Activated CD4-positive, alpha-beta T cell treated with anti-CD3 and anti-CD28 coated beads, Interleukin-2, amount 10 ng/mL, durations not matched to agents 7 days and 5 days (primary cell): ENCODE measurements at regions not wholly inside any gene's neighbourhood (a gene's known extent, or its start where the extent isn't known, plus 50 kb on each side); places are given as distances from the start of the nearest gene placed in this dataset.

Experiments used
- CTCF ChIA-PET: fragments of 350-600 bp; sonication (Branson Sonifier 250); formaldehyde crosslinking; loops from one replicate; lab custom pipeline; 2021; ENCODE audit warnings: antibody characterized with exemption; lab: Charles Lee
- POLR2A ChIA-PET: fragments of 350-600 bp; sonication (Branson Sonifier 250); formaldehyde crosslinking; loops from one replicate; lab custom pipeline; 2021; ENCODE audit warnings: antibody characterized with exemption; lab: Charles Lee
- DNase-seq: peaks from one replicate; pipeline ENCODE4 v3.0.0-alpha.2; 2020
- H3K27ac Mint-ChIP-seq: one replicate; pipeline ENCODE4 v1.8.0; 2021; ENCODE audit warnings: mild to moderate bottlenecking, moderate library complexity, mixed read lengths
- H3K27me3 Mint-ChIP-seq: one replicate; pipeline ENCODE4 v1.8.0; 2021; ENCODE audit warnings: mixed read lengths
- H3K36me3 Mint-ChIP-seq: one replicate; pipeline ENCODE4 v1.8.0; 2021; ENCODE audit warnings: low read depth, mixed read lengths
- H3K4me1 Mint-ChIP-seq: one replicate; pipeline ENCODE4 v1.8.0; 2021; ENCODE audit warnings: mixed read lengths
- H3K4me3 Mint-ChIP-seq: one replicate; pipeline ENCODE4 v1.8.0; 2021; ENCODE audit warnings: mild to moderate bottlenecking, moderate library complexity, mixed read lengths
- H3K9me3 Mint-ChIP-seq: one replicate; pipeline ENCODE4 v1.8.0; 2021; ENCODE audit warnings: mixed read lengths

DNA sequence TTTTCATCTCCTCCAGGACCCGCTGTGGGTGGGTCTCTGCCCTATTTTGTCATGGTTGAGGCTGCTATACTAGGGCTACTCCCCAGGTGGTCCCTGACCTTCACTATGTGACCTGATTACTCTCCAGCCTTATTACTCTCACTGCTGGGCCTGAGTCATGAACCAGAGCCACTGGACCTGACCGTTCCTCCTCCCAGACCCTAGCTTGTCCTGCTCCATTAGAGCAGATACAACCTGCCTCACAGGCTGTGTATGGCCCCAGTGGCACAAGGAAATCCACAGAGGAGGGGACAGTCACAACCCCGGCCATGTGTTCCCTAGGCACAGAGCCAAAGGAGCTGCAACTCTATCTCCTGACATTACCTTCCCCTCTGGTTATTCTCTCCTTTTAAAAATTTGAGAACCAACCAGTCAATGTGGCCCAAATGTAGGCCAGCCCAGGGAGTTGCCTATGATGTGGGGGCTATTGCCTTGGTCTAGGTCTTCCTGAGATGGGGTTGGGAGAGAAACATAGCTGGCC, 96.0 kb upstream of the FSTL4 start:
- Mint-ChIP-seq H3K4me1 (no peaks in the 10 kb centered on the region), H3K4me3 (no peak overlapping the region), H3K36me3 (no peaks in the 10 kb centered on the region), H3K27me3 (peaks cover 6% of the 10 kb centered on the region), H3K9me3 (no peaks in the 10 kb centered on the region), H3K27ac (no peak overlapping the region)
- DNase-seq = no peak
- ChIA-PET CTCF (no interaction called here), POLR2A (no interaction called here)

DNA sequence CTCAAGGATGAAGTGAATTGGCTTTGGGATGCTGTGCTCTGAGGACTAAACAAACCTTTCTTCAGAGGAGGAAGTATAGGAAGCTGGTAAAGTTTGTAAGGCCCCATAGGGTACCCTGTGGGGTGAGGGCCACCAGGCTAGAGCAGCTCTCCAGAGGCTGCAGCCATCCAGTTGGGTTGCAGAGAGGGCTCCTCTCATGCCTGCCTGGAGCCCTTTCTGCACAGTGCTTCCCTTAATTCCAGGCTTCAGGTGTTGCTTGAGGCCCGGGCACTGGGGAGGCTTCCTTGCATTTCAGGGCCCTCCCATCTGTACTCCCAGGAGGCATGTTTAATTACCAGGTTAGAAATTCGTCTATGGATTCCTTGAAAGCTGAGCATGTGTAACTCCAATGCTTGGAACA, 95.3 kb upstream of the FSTL4 start:
- Mint-ChIP-seq H3K4me3 (no peak overlapping the region), H3K27ac (no peak overlapping the region), H3K36me3 (no peaks in the 10 kb centered on the region), H3K27me3 (peaks cover 6% of the 10 kb centered on the region), H3K9me3 (no peaks in the 10 kb centered on the region), H3K4me1 (no peaks in the 10 kb centered on the region)
- DNase-seq = no peak
- CTCF ChIA-PET = no interaction called here
- POLR2A ChIA-PET = no interaction called here

DNA sequence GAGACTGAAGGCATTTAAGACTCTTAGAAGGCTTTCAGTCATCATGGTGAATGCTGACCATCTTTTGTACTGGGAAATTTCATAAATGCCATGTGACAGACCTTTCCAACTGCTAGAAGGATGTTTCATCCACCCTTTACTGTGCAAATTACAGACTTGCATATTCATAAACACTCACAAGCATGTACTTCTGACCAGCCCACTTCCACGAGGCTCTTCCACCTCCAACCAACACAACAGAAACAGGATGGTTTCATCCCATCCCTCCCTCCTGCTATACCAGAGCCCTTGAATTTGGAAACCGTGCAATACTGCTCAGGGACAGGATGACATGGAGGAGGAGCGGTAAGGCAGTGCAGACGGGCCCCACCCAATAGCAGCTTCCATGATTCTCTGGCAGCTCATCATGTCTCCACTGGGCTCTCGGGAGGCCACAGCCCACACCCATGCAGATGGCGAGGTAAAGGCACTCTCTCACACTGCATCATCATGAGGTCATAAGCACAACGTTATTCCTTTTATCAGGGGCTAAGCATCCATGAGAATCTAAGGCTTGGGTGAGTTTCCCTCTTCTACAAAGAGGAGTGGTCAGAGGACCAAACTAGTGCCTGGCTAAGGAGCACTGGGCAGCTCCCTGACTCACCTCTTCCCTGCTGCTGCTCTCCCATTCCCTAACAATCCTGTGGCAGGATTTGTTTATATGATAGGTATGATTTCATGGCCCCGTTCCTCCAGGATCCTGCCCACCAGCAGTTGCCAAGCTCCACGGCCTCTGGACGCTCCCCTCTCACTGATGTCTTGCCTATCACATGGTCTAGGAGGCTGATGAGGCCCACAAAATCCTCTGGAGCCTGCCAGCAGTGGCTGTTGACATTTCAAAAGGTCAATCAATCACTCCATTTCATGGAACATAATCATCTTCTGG, 94.4 kb upstream of the FSTL4 start:
- H3K4me1 Mint-ChIP-seq = no peaks in the 10 kb centered on the region
- CTCF ChIA-PET = no interaction called here
- no peak overlapping the region for H3K4me3 Mint-ChIP-seq
- H3K9me3 Mint-ChIP-seq = no peaks in the 10 kb centered on the region
- DNase-seq = no peak
- POLR2A ChIA-PET = no interaction called here
- no peak overlapping the region for H3K27ac Mint-ChIP-seq
- H3K36me3 Mint-ChIP-seq = no peaks in the 10 kb centered on the region
- peaks cover 4% of the 10 kb centered on the region for H3K27me3 Mint-ChIP-seq

DNA sequence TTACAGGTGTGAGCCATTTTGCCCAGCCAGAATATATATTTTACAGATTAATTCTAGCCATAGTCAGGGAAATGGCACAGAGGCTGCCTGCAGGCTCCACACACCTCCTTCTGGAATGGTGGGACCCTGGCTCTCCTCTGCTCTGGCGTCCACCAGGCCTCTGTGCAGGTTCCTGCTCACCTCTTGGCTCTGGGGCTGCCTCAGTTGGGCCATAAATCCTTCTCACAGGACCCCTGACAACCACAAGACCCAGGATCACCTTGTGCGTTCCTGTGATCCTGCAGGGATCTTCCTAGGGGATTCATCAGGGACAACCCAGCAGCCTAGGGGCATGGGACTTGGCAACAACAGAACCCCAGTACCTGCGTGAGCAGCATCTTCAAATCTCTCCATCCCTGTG, 93.0 kb upstream of the FSTL4 start:
- Mint-ChIP-seq H3K27me3 (peaks cover 3% of the 10 kb centered on the region), H3K9me3 (no peaks in the 10 kb centered on the region), H3K27ac (no peak overlapping the region), H3K4me3 (no peak overlapping the region), H3K36me3 (no peaks in the 10 kb centered on the region), H3K4me1 (no peaks in the 10 kb centered on the region)
- ChIA-PET POLR2A (no interaction called here), CTCF (no interaction called here)
- no peak for DNase-seq

DNA sequence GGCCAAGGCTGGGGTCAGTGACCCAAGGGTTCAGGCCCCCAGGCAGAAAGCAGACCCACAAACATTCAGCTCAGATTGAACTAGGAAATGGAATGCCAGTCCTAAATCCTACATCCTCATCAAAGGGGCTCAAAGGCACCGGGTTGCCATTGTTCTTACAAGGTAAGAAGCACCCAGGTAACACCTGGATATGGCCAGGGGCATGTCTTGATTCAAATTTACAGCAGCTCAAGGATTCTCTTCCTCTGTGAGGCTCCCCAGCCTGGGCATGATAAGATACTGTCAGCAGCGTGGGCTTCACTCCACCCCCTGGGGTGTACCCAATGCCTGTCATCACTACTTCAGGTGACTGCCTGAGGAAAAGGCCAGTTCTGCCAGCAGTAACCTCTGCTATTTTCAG, 92.1 kb upstream of the FSTL4 start:
- peaks cover 1% of the 10 kb centered on the region for H3K27me3 Mint-ChIP-seq
- no peaks in the 10 kb centered on the region for H3K36me3 Mint-ChIP-seq
- CTCF ChIA-PET = interaction anchor here (1.0 kb wide), 1 partner anchor 42 kb away, joined by 3 read pairs; no protein-coding TSS in a partner anchor
- no peak overlapping the region for H3K4me3 Mint-ChIP-seq
- H3K27ac Mint-ChIP-seq = no peak overlapping the region
- DNase-seq = no peak
- no peaks in the 10 kb centered on the region for H3K9me3 Mint-ChIP-seq
- no peaks in the 10 kb centered on the region for H3K4me1 Mint-ChIP-seq
- POLR2A ChIA-PET = no interaction called here

DNA sequence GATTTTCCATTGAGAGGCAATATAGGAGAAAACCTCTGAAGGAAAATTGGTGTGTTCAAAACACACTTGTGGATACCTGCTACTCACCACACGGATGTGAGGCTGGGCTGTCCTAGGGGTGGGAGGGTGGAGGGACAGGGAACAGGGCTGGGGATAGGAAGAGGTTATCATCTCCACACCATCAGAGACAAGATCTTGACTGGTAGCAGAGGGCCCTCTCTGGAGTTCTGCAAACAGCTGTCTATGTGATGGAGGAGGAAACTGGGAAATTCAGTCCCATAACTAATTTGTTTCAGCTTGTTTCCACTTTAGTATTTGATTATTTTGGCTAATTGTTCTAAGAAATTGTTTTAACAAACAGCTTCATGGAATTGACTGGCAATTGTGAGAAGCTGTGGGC, 91.6 kb upstream of the FSTL4 start:
- H3K4me3 Mint-ChIP-seq = no peak overlapping the region
- no peak overlapping the region for H3K27ac Mint-ChIP-seq
- H3K27me3 Mint-ChIP-seq = peaks cover 1% of the 10 kb centered on the region
- H3K4me1 Mint-ChIP-seq = no peaks in the 10 kb centered on the region
- CTCF ChIA-PET = interaction anchor here (1.0 kb wide), 1 partner anchor 42 kb away, joined by 3 read pairs; no protein-coding TSS in a partner anchor
- no peaks in the 10 kb centered on the region for H3K9me3 Mint-ChIP-seq
- POLR2A ChIA-PET = no interaction called here
- DNase-seq = no peak
- no peaks in the 10 kb centered on the region for H3K36me3 Mint-ChIP-seq

DNA sequence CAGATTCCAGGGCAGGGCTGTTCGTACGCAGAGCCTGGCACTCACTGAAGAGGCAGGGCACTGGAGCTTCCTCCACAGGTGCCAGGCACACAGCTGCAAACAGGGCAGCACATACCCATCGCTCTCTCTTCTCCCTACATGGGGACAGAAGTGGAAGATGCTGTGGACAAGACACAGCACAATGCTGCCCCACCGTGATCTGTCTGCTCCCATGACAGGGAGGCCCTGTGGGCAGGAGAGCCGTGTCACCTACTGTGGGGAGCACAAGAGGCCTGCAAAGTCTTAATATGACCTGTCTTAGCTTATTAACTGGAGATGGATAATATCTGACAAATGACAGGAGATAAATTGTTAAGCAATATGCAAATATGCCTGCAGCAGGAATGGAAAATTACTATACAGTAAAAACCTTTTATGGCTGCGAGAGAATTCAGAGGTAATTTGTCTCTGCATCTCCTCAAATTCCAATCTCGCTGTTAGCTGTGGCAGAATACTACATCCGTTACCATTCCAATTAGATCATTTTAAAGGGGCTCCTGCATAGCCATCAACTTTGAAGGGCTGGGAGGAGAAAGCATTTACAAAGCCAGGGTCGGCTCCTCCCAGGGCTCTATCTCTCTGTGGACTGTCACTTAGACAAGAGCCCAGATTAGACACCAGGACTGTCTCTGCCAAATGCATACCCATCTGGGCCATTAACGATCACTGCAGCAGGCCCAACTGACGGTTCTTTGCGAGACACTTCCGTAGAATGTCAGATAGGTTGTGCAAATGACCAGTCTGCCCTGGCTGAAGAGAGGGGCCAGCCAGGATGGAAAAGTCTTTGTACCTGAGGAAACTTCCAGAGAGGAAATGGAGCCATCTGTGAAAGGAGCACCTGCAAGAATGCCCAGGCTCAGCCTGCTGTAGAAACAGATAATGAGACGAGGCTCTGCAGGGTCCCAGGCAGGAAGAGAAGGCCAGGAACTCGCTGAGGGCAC, 90.7 kb upstream of the FSTL4 start:
- H3K27me3 Mint-ChIP-seq = peaks cover 1% of the 10 kb centered on the region
- no peak overlapping the region for H3K27ac Mint-ChIP-seq
- no peak for DNase-seq
- POLR2A ChIA-PET = no interaction called here
- H3K4me1 Mint-ChIP-seq = peaks cover 2% of the 10 kb centered on the region
- no peaks in the 10 kb centered on the region for H3K36me3 Mint-ChIP-seq
- H3K9me3 Mint-ChIP-seq = no peaks in the 10 kb centered on the region
- no peak overlapping the region for H3K4me3 Mint-ChIP-seq
- CTCF ChIA-PET = no interaction called here

DNA sequence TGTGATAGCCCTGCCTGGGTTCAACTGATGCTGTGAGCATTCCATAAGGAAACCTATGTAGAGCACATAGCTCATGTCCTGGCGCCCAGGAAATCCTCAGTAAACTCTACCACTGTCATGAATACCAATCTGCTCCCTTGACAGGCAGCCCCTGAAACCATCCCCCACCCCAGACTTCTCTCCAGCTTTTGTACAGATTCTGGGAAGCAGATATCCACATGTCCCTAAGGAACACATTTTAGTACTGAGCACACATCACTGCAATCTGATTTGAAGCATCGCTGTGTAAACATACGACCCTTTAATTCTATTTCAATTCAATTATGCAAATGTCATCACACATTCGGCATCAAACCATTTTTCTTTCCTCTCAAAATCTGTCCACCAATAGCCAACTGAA, 89.5 kb upstream of the FSTL4 start:
- peaks cover 1% of the 10 kb centered on the region for H3K27me3 Mint-ChIP-seq
- CTCF ChIA-PET = no interaction called here
- H3K27ac Mint-ChIP-seq = no peak overlapping the region
- POLR2A ChIA-PET = no interaction called here
- H3K4me1 Mint-ChIP-seq = peaks cover 3% of the 10 kb centered on the region
- DNase-seq = no peak
- no peaks in the 10 kb centered on the region for H3K36me3 Mint-ChIP-seq
- no peaks in the 10 kb centered on the region for H3K9me3 Mint-ChIP-seq
- no peak overlapping the region for H3K4me3 Mint-ChIP-seq

DNA sequence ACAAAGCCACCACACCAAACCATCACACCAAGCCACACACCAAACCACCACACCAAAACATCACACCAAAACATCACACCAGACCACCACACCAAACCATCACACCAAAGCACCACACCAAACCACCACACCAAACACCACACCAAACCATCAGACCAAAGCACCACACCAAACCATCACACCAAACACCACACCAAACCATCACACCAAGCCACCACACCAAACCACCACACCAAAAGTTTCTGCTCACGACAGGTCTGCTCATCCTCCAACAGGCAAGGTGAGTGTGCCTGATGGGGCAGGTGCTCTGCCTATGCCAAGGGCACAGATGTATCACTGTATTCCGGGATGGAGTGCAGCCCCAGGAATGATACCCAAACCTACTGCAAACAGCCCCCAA, 87.9 kb upstream of the FSTL4 start:
- Mint-ChIP-seq H3K27ac (no peak overlapping the region), H3K9me3 (no peaks in the 10 kb centered on the region), H3K27me3 (no peaks in the 10 kb centered on the region), H3K4me3 (no peak overlapping the region), H3K36me3 (no peaks in the 10 kb centered on the region), H3K4me1 (peaks cover 3% of the 10 kb centered on the region)
- no peak for DNase-seq
- POLR2A ChIA-PET = no interaction called here
- CTCF ChIA-PET = no interaction called here

DNA sequence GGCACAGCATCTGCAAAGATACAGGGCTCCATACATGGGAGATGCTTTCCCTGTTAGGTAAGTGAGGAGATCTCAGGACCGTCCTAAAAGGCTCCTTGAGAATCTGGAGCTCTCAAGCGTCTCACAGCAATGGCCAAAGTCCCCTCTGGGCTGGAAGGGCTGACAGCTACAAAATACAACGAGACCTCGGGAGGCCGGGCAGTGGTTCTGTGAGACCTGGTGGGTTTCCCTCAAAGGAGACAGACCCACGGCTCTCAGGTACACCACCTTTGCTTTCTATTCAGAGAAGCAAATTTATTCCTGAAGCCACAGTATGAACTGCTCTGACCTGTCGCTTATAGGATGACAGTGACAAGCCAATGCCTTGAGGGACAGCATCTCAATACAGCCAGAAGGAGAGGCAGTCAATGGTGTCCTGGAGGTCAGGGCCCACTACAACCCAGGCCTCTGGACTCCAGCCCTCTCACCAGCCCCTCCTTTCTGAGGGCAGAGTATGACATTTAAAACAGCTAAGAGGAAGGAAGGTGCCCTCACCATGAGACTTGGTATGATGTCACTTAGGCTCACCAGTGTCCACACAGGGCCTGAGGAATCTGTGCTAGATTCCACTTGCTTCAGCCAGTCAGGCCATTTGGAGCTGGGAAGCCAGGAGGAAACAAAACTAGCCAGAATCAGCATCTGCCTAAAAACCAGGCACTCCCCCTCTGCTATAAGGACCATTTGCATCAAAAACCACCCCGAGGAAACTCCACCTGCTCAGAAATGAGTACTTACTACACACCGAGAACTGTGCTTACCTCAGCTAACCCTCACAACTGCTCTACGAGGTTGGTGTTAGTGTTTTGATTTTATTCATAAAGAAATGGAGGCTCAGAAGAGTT, 86.5 kb upstream of the FSTL4 start:
- Mint-ChIP-seq H3K27ac (no peak overlapping the region), H3K27me3 (no peaks in the 10 kb centered on the region), H3K4me1 (peaks cover 9% of the 10 kb centered on the region), H3K4me3 (no peak overlapping the region), H3K9me3 (no peaks in the 10 kb centered on the region), H3K36me3 (no peaks in the 10 kb centered on the region)
- POLR2A ChIA-PET = no interaction called here
- CTCF ChIA-PET = no interaction called here
- DNase-seq = no peak

DNA sequence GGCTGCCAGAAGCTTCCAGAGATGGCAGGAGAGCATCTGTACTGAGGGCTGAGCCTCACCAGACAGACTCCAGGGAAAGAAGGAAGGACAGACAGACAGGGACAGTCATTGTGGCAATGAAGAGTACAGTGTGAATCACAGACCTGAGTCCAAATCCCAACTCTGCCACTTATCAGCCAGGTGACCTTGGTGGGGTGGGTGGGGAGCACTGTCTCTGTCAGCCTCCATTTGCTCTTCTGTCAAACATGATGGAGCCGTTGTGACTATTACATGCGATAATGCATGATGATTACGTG, 85.9 kb upstream of the FSTL4 start:
- H3K27me3 Mint-ChIP-seq = no peaks in the 10 kb centered on the region
- H3K4me3 Mint-ChIP-seq = no peak overlapping the region
- POLR2A ChIA-PET = no interaction called here
- DNase-seq = no peak
- peaks cover 9% of the 10 kb centered on the region for H3K4me1 Mint-ChIP-seq
- no peak overlapping the region for H3K27ac Mint-ChIP-seq
- H3K9me3 Mint-ChIP-seq = no peaks in the 10 kb centered on the region
- CTCF ChIA-PET = interaction anchor here (1.7 kb wide), 1 partner anchor 14 kb away, joined by 3 read pairs; no protein-coding TSS in a partner anchor
- no peaks in the 10 kb centered on the region for H3K36me3 Mint-ChIP-seq

DNA sequence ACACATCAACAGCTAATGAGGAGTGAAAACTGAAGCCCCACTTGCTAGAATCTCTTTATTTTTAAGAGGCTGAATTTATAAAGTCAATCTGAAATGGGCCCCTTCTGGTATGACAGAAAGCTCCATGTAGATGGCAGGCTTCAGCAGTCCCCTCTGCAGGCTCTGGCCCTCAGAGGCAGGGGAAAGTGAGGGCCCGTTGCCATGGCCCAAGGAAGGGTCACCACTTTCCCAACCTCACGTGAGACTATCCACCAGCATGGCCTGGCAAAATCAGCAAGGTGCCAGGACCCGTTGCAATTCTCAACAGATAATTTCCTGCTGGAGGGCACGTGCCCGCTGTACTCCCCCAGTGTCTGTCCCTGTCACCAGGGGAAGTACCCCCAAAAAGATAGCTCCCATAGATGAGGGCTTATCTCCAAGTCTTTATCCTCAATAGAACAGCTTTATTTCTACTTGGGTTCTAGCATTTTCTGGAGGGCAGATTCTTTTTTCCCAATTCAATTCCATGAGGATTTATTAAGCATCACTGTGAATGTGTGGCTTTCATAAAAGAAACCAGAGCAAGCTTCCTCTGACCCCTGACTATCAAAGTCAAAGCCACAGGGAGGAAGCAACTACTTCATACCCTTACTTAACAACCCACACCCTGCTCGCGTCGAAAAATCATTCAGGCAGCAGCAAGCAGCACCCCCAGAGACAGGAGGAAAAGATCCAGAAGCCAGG, 85.4 kb upstream of the FSTL4 start:
- Mint-ChIP-seq H3K36me3 (no peaks in the 10 kb centered on the region), H3K4me3 (no peak overlapping the region), H3K27ac (no peak overlapping the region), H3K27me3 (peaks cover under 1% of the 10 kb centered on the region), H3K9me3 (no peaks in the 10 kb centered on the region), H3K4me1 (peaks cover 9% of the 10 kb centered on the region)
- CTCF ChIA-PET = interaction anchor here (1.7 kb wide), 1 partner anchor 14 kb away, joined by 3 read pairs; no protein-coding TSS in a partner anchor
- DNase-seq = no peak
- POLR2A ChIA-PET = no interaction called here
